GOT3 (cell line): ENCODE measurements at regions not wholly inside any gene's neighbourhood (a gene's known extent, or its start where the extent isn't known, plus 50 kb on each side); places are given as distances from the start of the nearest gene placed in this dataset.
"Not testable (repeated sequence)": the region's sequence is repeated elsewhere in the genome, so short reads cannot be mapped to it uniquely, and the experiment has no call there.

ENCODE experiments used
- DNase-seq: peaks from one replicate; lab custom pipeline; 2025; ENCODE audit warnings: mixed read lengths; lab: John Stamatoyannopoulos, UW

DNA sequence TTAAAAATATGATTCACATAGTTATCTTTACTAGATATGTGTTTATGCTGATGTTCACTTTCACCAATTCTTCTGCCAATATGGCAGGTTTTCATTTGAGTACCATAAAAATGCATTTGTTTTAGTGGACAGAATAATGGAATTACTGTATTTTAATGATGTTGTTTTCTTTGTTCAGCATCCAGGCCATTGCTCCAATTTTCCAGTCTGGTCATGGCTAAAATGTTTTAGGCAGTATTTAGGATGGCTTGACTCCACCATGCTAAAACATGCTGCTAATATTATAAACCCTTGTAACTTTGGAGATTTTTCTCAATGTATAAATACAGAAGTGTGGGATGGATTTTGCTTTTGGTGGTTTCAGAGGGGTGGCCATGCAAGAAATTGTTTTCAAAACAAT lies 273.0 kb upstream of the RPS23 start:
- no peak for DNase-seq

- DNase-seq: no peak
Measured at GRCh38 chr5:82549263-82549662, 271.1 kb upstream of the RPS23 start.

DNA sequence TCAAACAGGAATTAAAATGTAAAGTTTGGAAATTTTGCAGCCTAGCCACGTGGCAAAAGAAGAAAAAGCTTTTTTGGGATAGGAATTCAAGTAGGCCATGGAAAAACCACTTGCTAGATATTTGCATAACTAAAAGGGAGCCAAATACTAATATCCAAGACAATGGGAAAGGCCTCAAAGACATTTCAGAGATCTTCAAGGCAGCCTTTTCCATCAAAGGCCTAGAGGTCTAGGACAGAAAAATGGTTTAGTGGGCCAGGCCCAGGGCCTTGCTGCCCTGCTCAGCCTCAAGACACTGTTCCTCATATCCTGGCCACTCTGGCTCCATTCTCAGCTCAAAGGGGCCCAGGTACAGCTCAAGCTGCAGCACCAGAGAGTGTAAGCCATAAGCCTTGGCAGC lies 265.9 kb upstream of the RPS23 start:
- DNase-seq: no peak

- no peak for DNase-seq
Measured at GRCh38 chr5:82540301-82540700, 262.1 kb upstream of the RPS23 start.

DNA sequence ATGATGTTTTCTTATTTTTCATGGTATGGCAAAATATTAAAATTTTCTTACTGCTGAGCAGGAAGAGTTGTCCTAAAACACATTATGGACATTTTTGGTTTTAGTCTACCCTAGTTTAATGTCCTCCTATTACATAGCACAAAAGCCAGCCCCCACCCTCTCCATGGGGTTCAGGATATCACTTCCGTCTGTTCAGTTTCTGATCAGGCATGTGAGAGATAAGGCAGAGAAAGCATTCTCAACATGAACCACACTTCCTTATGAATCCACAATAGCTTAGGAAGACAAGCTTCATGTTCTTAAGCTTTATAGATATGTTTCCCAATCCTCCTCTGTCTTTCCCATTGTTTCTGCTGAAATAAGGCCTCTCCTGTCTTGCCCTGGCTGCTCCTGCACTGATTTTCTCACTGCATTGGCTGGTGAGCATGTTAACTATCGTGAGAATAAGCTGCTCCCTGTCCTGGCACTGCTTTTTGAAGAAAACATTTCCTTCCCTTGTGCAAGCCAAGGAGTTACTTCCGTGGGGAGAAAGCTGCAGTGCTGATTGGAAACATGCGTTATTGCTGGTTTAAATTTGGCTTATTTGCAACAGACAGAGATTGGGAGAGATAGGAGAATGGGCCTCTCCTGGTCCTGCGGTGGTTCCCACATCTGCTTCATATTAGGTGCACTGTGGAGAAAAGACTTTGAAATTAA lies 260.3 kb upstream of the RPS23 start:
- no peak for DNase-seq

DNA sequence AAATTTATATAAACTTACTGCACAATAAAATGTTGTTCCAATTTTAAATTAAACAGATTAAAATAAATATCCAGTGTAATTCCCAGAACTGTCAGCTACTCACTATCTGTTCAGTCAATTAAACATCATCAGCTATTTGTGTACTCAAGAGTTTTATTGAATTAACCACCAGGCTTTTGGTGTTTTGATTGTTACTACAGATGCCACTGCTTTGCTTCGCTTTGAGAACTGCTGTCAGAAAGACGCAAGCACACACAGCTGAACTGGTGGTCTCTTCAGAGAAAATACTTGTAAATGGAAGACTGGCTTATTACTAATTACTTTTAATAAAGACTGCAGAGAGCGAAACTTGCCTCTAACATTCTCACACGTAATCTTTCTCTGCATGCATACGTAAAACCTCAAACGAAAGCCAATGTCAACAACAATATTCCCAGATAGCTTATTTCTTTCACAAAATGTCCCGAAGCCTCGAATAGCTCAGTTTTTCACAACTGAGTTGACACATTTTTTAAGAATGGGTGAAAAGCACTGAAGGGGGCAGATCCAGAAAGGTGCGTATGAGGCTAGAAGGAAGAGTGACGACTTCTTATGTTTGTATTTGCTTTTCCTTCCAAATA lies 259.6 kb upstream of the RPS23 start:
- DNase-seq: no peak

DNA sequence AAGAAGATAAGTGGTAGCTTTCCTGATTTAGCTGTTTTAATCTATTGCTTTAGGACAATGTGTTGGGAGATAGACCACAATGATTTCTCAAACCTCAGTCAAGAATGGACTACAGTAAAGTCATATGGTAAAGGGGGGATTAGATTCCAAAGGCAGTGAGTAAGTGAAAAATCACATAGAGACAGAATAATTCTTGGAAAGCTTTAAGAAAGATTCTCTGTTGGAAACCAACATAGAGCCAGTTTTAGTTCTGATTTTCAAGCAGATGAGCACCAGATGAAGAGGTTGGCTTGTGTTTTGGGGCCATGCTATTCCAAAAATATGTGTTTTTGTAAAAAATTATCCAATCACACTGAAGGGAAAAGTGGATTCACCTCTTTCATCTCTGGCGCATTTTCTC lies 256.8 kb upstream of the RPS23 start:
- no peak for DNase-seq

GRCh38 chr5:82532075-82532474 lies 253.9 kb upstream of the RPS23 start:
- DNase-seq: not testable (repeated sequence)

DNA sequence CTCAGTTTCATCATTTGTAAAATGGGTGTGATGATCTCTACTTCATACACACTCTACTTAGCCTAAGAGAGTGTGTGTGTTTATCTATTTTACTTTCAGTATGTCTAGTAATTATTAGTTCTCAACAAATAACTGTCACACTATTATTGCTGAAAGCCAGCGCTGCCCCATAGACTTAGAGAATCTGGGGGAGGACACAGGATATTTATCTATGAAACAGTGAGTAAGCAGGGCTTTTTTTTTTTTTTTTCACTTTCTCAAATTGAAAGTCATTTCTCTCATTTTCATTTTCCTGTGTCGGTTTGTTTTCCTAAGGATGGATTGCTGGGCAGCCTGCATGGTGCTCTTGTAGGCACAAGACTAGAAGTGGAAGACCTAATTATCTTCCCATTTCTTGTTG lies 248.4 kb upstream of the RPS23 start:
- no peak for DNase-seq

DNA sequence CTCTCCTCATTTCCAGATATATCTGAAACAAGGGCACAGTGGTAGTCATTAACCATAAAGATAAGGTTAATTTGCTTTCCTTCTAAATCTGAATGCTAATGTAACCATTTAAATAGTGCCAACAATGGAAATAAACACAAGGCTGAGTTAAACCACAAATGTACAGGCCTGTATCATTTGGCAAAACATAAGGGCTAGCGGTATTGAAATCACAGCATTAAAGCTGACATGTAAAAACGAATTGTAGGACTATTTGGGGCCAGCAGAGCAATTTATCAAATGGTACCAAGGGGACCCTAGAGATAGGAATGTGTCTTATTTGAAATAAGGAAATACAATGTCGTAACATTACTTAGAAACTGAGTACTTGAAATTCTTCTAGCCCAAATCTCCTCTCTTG lies 247.5 kb upstream of the RPS23 start:
- no peak for DNase-seq

DNA sequence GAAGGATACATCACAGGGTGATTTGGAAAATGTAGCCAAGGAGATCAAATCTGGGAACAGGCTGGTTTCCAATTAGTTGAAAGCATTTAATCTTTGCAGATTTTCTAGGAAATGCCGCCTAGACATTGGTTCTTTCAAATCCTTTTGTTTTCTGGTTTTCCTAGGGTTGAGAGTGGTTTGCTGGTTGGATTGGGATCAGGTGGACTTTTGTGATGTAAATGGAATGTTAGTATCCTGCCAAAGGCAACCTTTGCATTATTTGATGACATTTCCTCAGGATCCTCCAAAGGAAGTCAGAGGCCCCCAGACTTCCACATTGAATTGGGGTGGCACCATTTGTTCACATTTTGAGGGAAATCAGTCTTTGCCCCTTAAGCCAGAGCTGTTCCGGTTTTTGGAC lies 245.5 kb upstream of the RPS23 start:
- DNase-seq: no peak

DNA sequence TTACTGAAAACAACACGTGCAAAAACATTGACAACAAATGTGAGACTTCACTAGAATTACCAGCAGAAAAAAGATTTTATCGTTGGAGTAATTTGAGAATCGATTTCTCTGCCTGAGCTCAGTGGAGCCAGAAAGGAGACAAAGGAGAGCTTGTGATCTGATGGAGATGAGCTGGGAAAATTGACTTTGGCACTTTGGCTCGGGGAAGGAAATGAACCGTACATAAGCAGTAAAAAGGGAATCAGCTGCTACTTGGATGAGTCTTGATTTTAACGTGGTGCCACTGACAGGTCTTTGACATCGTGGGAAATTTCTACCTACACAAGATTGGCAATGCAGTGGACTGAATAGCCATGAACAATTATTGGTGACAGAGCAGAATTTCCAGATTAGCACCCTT lies 244.7 kb upstream of the RPS23 start:
- no peak for DNase-seq

DNA sequence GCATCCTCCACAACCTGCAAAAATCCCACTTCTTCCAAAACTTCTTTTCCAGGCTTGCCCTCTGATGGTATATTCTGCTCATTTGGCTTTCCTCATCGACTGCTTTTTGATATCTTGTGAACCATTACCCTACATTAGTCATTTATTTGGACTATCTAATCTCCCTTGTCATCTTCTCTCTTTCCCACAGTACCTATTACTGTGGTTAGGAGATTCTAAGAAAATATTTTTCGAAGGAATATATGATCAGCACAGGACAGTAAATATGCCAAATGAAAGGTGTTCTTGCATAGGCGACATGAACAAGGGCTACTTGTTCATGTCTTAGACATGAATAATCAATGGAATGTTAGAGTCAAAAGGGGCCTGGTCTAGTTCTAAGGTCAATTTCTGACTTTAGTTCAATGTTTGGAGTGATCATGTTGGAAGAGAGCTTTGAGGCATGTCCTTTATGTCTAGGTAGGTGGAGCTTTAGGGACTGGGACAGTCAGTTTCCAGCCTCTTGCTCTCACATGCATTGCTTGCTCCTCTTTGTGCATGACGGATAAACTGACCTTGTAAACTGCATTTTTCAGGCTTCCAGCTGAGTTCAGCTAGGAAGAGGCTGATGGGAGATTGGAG lies 243.4 kb upstream of the RPS23 start:
- DNase-seq: no peak

GRCh38 chr5:82519558-82519957 lies 241.4 kb upstream of the RPS23 start:
- DNase-seq: no peak

GRCh38 chr5:82517544-82518075 lies 239.5 kb upstream of the RPS23 start:
- DNase-seq: no peak

DNA sequence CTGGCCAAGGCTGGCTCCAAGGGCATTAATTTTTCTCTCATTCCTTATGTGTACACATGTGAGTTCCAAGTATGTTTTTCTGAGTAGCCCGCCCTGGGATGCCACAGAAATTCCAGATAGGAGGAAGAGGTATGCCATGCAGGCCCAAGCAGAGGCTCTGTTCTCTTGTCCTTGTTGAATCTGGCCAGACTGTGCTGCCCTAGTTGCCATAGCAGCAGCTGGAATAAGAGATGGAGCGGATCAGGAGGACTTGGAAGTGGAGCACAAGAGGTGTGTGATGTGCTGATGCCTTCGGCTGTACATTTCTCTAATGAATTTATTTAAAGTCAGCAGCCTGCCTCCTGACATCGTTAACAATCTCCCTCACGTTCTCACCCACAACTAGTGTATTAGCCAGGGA lies 235.6 kb upstream of the RPS23 start:
- no peak for DNase-seq

DNA sequence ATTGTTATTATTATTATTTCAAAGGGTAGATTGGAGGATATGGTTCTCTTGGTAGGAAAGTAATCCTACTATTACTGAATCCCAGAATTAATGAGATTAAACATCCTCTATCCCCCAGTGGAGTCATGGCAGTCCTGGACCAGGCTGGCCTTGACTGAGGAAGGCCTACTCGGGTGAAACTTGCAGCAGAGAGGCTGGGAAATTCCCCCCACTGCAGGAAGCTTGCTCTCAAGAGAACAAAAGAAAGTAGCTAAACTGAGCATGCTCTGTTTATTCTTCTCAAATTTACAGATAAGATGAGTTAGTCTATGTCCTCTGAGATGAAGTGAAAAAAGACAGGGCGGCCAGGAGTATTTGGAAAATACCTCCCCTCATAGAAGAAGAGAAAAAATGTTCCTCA lies 233.9 kb upstream of the RPS23 start:
- DNase-seq: no peak

- DNase-seq: no peak
Measured at GRCh38 chr5:82511134-82511533, 233.0 kb upstream of the RPS23 start.

- DNase-seq: no peak
Measured at GRCh38 chr5:82509762-82510161, 231.6 kb upstream of the RPS23 start.

GRCh38 chr5:82506390-82506789 lies 228.2 kb upstream of the RPS23 start:
- not testable (repeated sequence) for DNase-seq

DNA sequence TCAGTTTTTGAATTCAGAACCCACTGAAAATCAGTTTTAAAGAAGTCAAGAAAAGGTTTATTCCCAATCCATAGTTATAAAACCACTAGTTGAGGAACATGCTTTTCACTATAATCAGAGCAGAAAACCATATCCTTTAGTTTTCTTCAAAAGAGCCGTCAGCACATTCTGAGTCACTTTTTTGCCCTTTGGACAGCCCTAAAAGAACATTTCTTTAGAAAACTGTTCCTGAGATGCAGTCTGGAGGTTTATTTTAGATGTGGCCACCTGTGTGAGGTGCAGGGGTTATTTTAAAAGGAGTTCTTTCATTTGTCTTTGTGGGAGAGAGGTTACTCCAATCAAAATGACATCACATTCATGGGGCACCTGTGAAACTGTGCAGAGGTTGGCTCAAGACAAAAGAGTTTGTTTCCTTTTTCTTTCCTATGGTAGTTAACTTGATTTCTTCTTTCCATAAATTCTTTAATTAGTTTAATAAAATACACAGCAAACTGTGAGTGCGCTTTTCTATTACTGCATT lies 221.6 kb upstream of the RPS23 start:
- DNase-seq: no peak

- DNase-seq: no peak
Measured at GRCh38 chr5:82497242-82497641, 219.1 kb upstream of the RPS23 start.

DNA sequence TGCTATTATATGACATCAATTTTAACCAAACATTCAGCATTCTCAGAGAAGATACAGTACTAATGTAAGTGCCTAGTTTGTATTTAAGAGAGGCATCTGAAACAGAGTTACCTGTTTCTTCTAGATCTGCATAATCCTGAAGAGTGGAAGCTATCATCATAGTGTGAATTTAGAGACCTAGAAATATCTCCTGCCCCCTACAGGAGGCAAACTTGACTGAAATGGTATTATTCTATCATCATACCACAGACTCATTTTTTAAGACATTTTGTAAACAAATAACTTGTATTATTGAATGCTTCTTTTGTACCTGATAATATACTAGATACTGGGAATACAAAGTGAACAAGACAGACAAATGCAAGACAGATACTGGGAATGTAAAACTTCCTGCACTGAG lies 216.8 kb upstream of the RPS23 start:
- no peak for DNase-seq
